Activated naive CD8-positive, alpha-beta T cell treated with anti-CD3 and anti-CD28 coated beads, Interleukin-2, amount 10 ng/mL, durations not matched to agents 7 days and 5 days (primary cell): ENCODE measurements at regions not wholly inside any gene's neighbourhood (a gene's known extent, or its start where the extent isn't known, plus 50 kb on each side); places are given as distances from the start of the nearest gene placed in this dataset.
"Not testable (repeated sequence)": the region's sequence is repeated elsewhere in the genome, so short reads cannot be mapped to it uniquely, and the experiment has no call there.

Experiments
- ATAC-seq: fragments of 150-1000 bp; cut with Tn5 transposase; one replicate; pipeline ENCODE4 v1.10.0; 2021; ENCODE audit warnings: low read depth, moderate library complexity
- POLR2A ChIA-PET: fragments of 350-600 bp; sonication (Branson Sonifier 250); formaldehyde crosslinking; loops from one replicate; lab custom pipeline; 2021; ENCODE audit warnings: antibody characterized with exemption; lab: Charles Lee
- DNase-seq: peaks from one replicate; pipeline ENCODE4 v3.0.0; 2021
- H3K27ac Mint-ChIP-seq: one replicate; pipeline ENCODE4 v1.8.0; 2022; ENCODE audit warnings: mild to moderate bottlenecking, mixed read lengths
- H3K27me3 Mint-ChIP-seq: one replicate; pipeline ENCODE4 v1.8.0; 2022; ENCODE audit warnings: mild to moderate bottlenecking, moderate library complexity, mixed read lengths
- H3K36me3 Mint-ChIP-seq: one replicate; pipeline ENCODE4 v1.8.0; 2021; ENCODE audit warnings: mild to moderate bottlenecking, mixed read lengths
- H3K4me1 Mint-ChIP-seq: one replicate; pipeline ENCODE4 v1.8.0; 2021; ENCODE audit warnings: mixed read lengths
- H3K4me3 Mint-ChIP-seq: one replicate; pipeline ENCODE4 v1.8.0; 2022; ENCODE audit warnings: mild to moderate bottlenecking, moderate library complexity, mixed read lengths
- H3K9me3 Mint-ChIP-seq: one replicate; pipeline ENCODE4 v1.8.0; 2021; ENCODE audit warnings: mixed read lengths

- Mint-ChIP-seq H3K27me3 (peaks cover 12% of the 10 kb centered on the region), H3K4me3 (no peak overlapping the region), H3K9me3 (no peaks in the 10 kb centered on the region), H3K27ac (no peak overlapping the region), H3K36me3 (no peaks in the 10 kb centered on the region), H3K4me1 (no peaks in the 10 kb centered on the region)
- DNase-seq: no peak
- POLR2A ChIA-PET: no interaction called here
- ATAC-seq: no peak
Observed at GRCh38 chr14:58918066-58918738, 270.3 kb upstream of the DAAM1 start.

GRCh38 chr14:58919217-58919616, 269.2 kb upstream of the DAAM1 start:
- no peak for DNase-seq
- POLR2A ChIA-PET: no interaction called here
- H3K27ac Mint-ChIP-seq: no peak overlapping the region
- no peaks in the 10 kb centered on the region for H3K4me1 Mint-ChIP-seq
- H3K36me3 Mint-ChIP-seq: no peaks in the 10 kb centered on the region
- no peak overlapping the region for H3K4me3 Mint-ChIP-seq
- no peak for ATAC-seq
- H3K27me3 Mint-ChIP-seq: peaks cover 12% of the 10 kb centered on the region
- H3K9me3 Mint-ChIP-seq: no peaks in the 10 kb centered on the region

- no peak overlapping the region for H3K27ac Mint-ChIP-seq
- H3K4me3 Mint-ChIP-seq: no peak overlapping the region
- no peaks in the 10 kb centered on the region for H3K36me3 Mint-ChIP-seq
- H3K4me1 Mint-ChIP-seq: no peaks in the 10 kb centered on the region
- DNase-seq (no peak), ATAC-seq (no peak)
- POLR2A ChIA-PET: no interaction called here
- peaks cover 12% of the 10 kb centered on the region for H3K27me3 Mint-ChIP-seq
- no peaks in the 10 kb centered on the region for H3K9me3 Mint-ChIP-seq
Observed at GRCh38 chr14:58920230-58920629, 268.2 kb upstream of the DAAM1 start.

DNA sequence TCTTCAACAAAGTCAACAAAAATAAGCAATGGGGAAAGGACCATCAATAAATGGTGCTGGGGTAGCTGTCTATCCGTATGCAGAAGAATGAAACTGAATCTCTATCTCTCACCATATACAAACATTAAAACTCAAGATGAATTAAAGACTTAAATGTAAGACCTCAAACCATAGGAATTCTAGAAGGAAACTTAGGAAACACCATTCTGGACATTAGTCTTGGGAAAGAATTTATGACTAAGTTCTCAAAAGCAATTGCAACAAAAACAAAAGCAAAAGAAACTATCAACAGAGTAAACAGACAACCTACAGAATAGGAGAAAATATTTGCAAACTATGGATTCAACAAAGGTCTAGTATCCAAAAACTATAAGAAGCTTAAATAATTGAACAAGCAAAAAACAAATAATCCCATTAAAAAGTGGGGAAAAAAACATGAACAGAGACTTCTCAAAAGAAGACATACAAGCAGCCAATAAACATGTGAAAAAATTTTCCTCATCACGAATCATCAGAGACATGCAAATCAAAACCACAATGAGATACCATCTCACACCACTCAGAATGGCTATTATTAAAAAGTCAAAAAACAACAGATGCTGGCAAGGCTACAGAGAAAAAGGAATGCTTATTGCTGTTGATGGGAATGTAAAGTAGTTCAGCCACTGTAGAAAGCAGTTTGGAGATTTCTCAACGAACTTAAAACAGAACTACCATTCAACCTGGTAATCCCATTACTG, 266.1 kb upstream of the DAAM1 start:
- H3K27me3 Mint-ChIP-seq: peaks cover 13% of the 10 kb centered on the region
- DNase-seq, ATAC-seq, H3K4me3 Mint-ChIP-seq, H3K27ac Mint-ChIP-seq, H3K4me1 Mint-ChIP-seq, POLR2A ChIA-PET, H3K36me3 Mint-ChIP-seq, H3K9me3 Mint-ChIP-seq: not testable (repeated sequence)

GRCh38 chr14:58923751-58924405, 264.6 kb upstream of the DAAM1 start:
- no peak overlapping the region for H3K27ac Mint-ChIP-seq
- H3K27me3 Mint-ChIP-seq: peaks cover 13% of the 10 kb centered on the region
- no peaks in the 10 kb centered on the region for H3K4me1 Mint-ChIP-seq
- no peak for ATAC-seq
- POLR2A ChIA-PET: no interaction called here
- H3K36me3 Mint-ChIP-seq: no peaks in the 10 kb centered on the region
- no peaks in the 10 kb centered on the region for H3K9me3 Mint-ChIP-seq
- H3K4me3 Mint-ChIP-seq: no peak overlapping the region
- DNase-seq: no peak

DNA sequence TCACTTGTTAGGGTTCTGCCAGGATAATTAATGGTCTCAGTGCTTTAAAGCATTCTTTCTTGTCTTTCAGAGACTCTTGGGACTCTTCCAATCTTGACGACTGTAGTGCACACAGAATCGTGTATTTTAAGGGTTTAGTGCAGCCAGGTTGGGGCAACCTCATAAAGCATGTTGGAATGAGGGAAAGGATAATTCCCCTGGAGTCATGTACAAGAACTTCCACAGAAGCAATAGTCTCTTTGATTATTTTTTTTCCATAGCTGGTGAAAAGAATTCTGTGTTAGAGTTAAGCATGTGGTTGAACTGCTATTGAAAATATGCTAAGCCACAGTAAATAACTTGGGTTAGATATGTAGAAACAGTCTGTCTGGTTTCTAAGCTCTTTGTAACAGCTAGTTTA, 246.8 kb upstream of the DAAM1 start:
- POLR2A ChIA-PET: no interaction called here
- no peaks in the 10 kb centered on the region for H3K4me1 Mint-ChIP-seq
- peaks cover 3% of the 10 kb centered on the region for H3K9me3 Mint-ChIP-seq
- no peak overlapping the region for H3K27ac Mint-ChIP-seq
- no peaks in the 10 kb centered on the region for H3K36me3 Mint-ChIP-seq
- peaks cover 7% of the 10 kb centered on the region for H3K27me3 Mint-ChIP-seq
- DNase-seq (no peak), ATAC-seq (no peak)
- no peak overlapping the region for H3K4me3 Mint-ChIP-seq

- Mint-ChIP-seq H3K27ac (no peak overlapping the region), H3K4me3 (no peak overlapping the region), H3K27me3 (peaks cover 7% of the 10 kb centered on the region), H3K9me3 (no peaks in the 10 kb centered on the region), H3K4me1 (no peaks in the 10 kb centered on the region), H3K36me3 (no peaks in the 10 kb centered on the region)
- ATAC-seq (no peak), DNase-seq (no peak)
- POLR2A ChIA-PET: no interaction called here
Observed at GRCh38 chr14:58942516-58942915, 246.0 kb upstream of the DAAM1 start.

- peaks cover 7% of the 10 kb centered on the region for H3K27me3 Mint-ChIP-seq
- H3K27ac Mint-ChIP-seq: no peak overlapping the region
- H3K9me3 Mint-ChIP-seq: no peaks in the 10 kb centered on the region
- H3K4me1 Mint-ChIP-seq: no peaks in the 10 kb centered on the region
- no peaks in the 10 kb centered on the region for H3K36me3 Mint-ChIP-seq
- ATAC-seq (no peak), DNase-seq (no peak)
- no peak overlapping the region for H3K4me3 Mint-ChIP-seq
- POLR2A ChIA-PET: no interaction called here
Observed at GRCh38 chr14:58944343-58944967, 244.0 kb upstream of the DAAM1 start.

- ATAC-seq: no peak
- Mint-ChIP-seq H3K27me3 (peaks cover 7% of the 10 kb centered on the region), H3K4me3 (no peak overlapping the region), H3K4me1 (no peaks in the 10 kb centered on the region), H3K36me3 (no peaks in the 10 kb centered on the region), H3K27ac (no peak overlapping the region), H3K9me3 (no peaks in the 10 kb centered on the region)
- POLR2A ChIA-PET: no interaction called here
- no peak for DNase-seq
Observed at GRCh38 chr14:58944968-58945356, 243.5 kb upstream of the DAAM1 start.

GRCh38 chr14:58946431-58946830, 242.0 kb upstream of the DAAM1 start:
- POLR2A ChIA-PET: no interaction called here
- ATAC-seq (no peak), DNase-seq (no peak)
- H3K9me3 Mint-ChIP-seq: no peaks in the 10 kb centered on the region
- H3K4me3 Mint-ChIP-seq: no peak overlapping the region
- H3K27me3 Mint-ChIP-seq: peaks cover 7% of the 10 kb centered on the region
- no peaks in the 10 kb centered on the region for H3K4me1 Mint-ChIP-seq
- H3K27ac Mint-ChIP-seq: no peak overlapping the region
- no peaks in the 10 kb centered on the region for H3K36me3 Mint-ChIP-seq

DNA sequence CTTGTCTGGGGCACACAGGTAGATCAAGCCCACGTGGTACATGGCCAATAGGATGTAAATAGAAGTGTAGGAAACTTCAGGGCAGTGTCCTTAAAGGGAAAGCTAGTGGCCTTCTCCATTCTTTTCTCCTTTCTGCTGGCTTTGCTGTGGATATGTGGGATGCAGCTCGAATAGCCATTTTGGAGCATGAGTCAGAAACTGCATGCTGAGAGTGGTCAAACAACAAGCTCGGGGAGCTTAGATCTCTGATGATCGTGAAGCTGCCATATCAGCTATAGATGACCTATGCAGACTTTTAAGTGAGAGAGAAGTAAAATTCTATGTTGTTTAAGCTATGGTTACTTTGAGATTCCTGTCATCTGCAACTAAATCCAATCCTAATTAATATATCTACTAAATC, 241.3 kb upstream of the DAAM1 start:
- POLR2A ChIA-PET: no interaction called here
- DNase-seq (no peak), ATAC-seq (no peak)
- no peak overlapping the region for H3K27ac Mint-ChIP-seq
- no peaks in the 10 kb centered on the region for H3K4me1 Mint-ChIP-seq
- no peaks in the 10 kb centered on the region for H3K36me3 Mint-ChIP-seq
- peaks cover 7% of the 10 kb centered on the region for H3K27me3 Mint-ChIP-seq
- no peak overlapping the region for H3K4me3 Mint-ChIP-seq
- no peaks in the 10 kb centered on the region for H3K9me3 Mint-ChIP-seq

- no peak for DNase-seq
- POLR2A ChIA-PET: no interaction called here
- Mint-ChIP-seq H3K27me3 (peaks cover 8% of the 10 kb centered on the region), H3K4me1 (no peaks in the 10 kb centered on the region), H3K36me3 (no peaks in the 10 kb centered on the region), H3K27ac (no peak overlapping the region), H3K9me3 (no peaks in the 10 kb centered on the region), H3K4me3 (no peak overlapping the region)
- no peak for ATAC-seq
Observed at GRCh38 chr14:58947814-58948445, 240.5 kb upstream of the DAAM1 start.

- Mint-ChIP-seq H3K27ac (no peak overlapping the region), H3K4me3 (no peak overlapping the region), H3K36me3 (no peaks in the 10 kb centered on the region), H3K27me3 (peaks cover 11% of the 10 kb centered on the region), H3K9me3 (no peaks in the 10 kb centered on the region), H3K4me1 (no peaks in the 10 kb centered on the region)
- POLR2A ChIA-PET: no interaction called here
- DNase-seq: no peak
- no peak for ATAC-seq
Observed at GRCh38 chr14:58950555-58950954, 237.9 kb upstream of the DAAM1 start.
